A673 (cell line): ENCODE measurements at regions not wholly inside any gene's neighbourhood (a gene's known extent, or its start where the extent isn't known, plus 50 kb on each side); places are given as distances from the start of the nearest gene placed in this dataset.

ENCODE experiments used
- EZH2 ChIP-seq: fragments of 200-600 bp; sonication (generic); IDR thresholded peaks from 2 replicates; pipeline ENCODE4 v1.6.1; 2017; ENCODE audit warnings: borderline replicate concordance, low read depth, mild to moderate bottlenecking, mixed read lengths, antibody characterized with exemption, low read length; ENCODE audit not compliant: poor library complexity, severe bottlenecking
- TF ChIP-seq, protein P1 (sequence below): fragments of 300-800, 200-600 bp; sonication (generic); conservative IDR thresholded peaks from 2 replicates; pipeline ENCODE4 v1.5.1; 2017; ENCODE audit warnings: low read depth, mild to moderate bottlenecking, antibody characterized with exemption, low read length, moderate library complexity, mixed read lengths

DNA sequence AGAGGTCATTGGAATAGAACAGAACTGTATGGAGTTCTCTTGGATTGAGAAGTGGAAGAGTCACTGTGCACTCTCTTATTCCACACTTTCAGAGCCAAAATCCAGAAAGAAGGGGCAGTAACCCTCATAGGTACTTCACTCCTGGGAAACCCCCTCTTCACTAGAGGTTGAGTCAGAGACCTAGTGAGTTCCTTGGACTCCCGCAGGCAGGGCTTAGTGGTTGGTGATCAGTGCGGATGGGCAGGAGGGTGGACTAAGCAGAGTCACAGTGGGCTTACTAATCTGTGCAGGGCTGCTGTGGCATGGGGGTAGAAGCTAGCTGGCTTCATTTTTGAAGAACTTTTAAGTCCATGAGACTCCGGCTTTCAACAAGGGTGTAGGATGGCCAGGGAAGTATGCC is 95.0 kb upstream of the MLN start:
- TF ChIP-seq, protein P1, sequence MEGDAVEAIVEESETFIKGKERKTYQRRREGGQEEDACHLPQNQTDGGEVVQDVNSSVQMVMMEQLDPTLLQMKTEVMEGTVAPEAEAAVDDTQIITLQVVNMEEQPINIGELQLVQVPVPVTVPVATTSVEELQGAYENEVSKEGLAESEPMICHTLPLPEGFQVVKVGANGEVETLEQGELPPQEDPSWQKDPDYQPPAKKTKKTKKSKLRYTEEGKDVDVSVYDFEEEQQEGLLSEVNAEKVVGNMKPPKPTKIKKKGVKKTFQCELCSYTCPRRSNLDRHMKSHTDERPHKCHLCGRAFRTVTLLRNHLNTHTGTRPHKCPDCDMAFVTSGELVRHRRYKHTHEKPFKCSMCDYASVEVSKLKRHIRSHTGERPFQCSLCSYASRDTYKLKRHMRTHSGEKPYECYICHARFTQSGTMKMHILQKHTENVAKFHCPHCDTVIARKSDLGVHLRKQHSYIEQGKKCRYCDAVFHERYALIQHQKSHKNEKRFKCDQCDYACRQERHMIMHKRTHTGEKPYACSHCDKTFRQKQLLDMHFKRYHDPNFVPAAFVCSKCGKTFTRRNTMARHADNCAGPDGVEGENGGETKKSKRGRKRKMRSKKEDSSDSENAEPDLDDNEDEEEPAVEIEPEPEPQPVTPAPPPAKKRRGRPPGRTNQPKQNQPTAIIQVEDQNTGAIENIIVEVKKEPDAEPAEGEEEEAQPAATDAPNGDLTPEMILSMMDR, result no peak
- no peak for TF ChIP-seq EZH2
